Body of pancreas (tissue), 4 donors: ENCODE measurements at regions not wholly inside any gene's neighbourhood (a gene's known extent, or its start where the extent isn't known, plus 50 kb on each side); places are given as distances from the start of the nearest gene placed in this dataset.

Source experiments
- CTCF ChIP-seq, 7 experiments: fragments of 450-650 bp in 4 of 7; fragments of 200-600 bp in 3 of 7; sonication (generic) in 3 of 7; IDR thresholded peaks; one replicate each; pipeline ENCODE4 v1.5.1; 2016 to 2019; ENCODE audit warnings: antibody characterized with exemption in 7 of 7
- POLR2A ChIP-seq, 3 donors: fragments of 450-650 bp; IDR thresholded peaks; one replicate each; pipeline ENCODE4 v1.6.1; 2016; ENCODE audit warnings: antibody characterized with exemption in 3 of 3, mild to moderate bottlenecking in 2 of 3

DNA sequence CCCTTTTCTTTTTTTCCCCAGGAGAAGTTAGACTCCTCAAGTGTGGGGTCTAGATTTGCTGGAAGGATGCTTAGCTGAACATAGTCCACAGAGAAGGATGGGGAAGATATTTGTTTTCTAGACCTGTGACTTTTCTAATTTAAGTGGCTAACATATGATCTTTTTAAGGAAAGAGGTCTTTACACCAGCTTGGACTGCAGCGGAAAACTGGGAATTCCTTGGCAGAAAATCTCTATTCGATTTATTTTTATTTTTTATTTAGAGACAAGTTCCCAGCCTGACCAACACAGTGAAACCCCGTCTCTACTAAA is 148.4 kb downstream of the MYCN start:
- TF ChIP-seq CTCF (IDR thresholded peaks at IDR 0.05) (no peak), POLR2A (IDR thresholded peaks at IDR 0.05) (no peak)
